ENCODE measurements at regions not wholly inside any gene's neighbourhood (a gene's known extent, or its start where the extent isn't known, plus 50 kb on each side); places are given as distances from the start of the nearest gene placed in this dataset.

- ChIA-PET POLR2A (no interaction called here), CTCF (no interaction called here)
- no peaks in the 10 kb centered on the region for H3K9me3 Mint-ChIP-seq
- intact Hi-C loops (cut with micrococcal nuclease), result no loop called here
- peaks cover 2% of the 10 kb centered on the region for H3K27me3 Mint-ChIP-seq
- H3K27ac Mint-ChIP-seq, result no peak overlapping the region
- H3K4me1 Mint-ChIP-seq (ENCODE audit: low read depth), result no peaks in the 10 kb centered on the region
- no peak overlapping the region for H3K4me3 Mint-ChIP-seq
- no peak for DNase-seq
- no peak for ATAC-seq
- no peaks in the 10 kb centered on the region for H3K36me3 Mint-ChIP-seq (ENCODE audit: low read depth)
- no peak for TF ChIP-seq CTCF (IDR thresholded peaks at IDR 0.05)
Measured at GRCh38 chr3:27779176-27779575, 57.1 kb upstream of the EOMES start.

DNA sequence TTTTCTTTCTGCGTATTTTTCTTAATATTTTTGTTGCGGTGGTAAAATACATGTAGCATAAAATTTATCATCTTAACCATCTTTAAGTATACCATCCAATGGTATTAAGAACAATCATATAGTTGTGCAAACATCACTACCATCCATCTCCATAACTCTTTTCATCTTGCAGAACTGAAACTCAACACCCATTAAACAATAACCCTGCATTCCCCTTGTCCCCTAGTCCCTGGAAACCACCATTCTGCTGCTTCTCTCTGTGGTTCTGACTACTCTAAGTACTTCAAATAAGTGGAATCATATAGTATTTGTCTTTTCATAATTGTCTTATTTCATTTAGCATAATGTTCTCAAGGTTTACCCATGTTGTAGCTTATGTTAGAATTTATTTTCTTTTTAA lies 67.3 kb upstream of the EOMES start:
- no peak overlapping the region for H3K4me3 Mint-ChIP-seq
- ChIA-PET POLR2A (interaction anchor here (1.4 kb wide), 1 partner anchor 16 kb away, joined by 5 read pairs; no protein-coding TSS in a partner anchor), CTCF (no interaction called here)
- TF ChIP-seq CTCF (IDR thresholded peaks at IDR 0.05), result no peak
- intact Hi-C loops (cut with micrococcal nuclease), result no loop called here
- H3K4me1 Mint-ChIP-seq (ENCODE audit: low read depth), result peaks cover 3% of the 10 kb centered on the region
- no peaks in the 10 kb centered on the region for H3K36me3 Mint-ChIP-seq (ENCODE audit: low read depth)
- H3K27ac Mint-ChIP-seq, result no peak overlapping the region
- no peak for DNase-seq
- no peak for ATAC-seq
- H3K27me3 Mint-ChIP-seq, result no peaks in the 10 kb centered on the region
- no peaks in the 10 kb centered on the region for H3K9me3 Mint-ChIP-seq

DNA sequence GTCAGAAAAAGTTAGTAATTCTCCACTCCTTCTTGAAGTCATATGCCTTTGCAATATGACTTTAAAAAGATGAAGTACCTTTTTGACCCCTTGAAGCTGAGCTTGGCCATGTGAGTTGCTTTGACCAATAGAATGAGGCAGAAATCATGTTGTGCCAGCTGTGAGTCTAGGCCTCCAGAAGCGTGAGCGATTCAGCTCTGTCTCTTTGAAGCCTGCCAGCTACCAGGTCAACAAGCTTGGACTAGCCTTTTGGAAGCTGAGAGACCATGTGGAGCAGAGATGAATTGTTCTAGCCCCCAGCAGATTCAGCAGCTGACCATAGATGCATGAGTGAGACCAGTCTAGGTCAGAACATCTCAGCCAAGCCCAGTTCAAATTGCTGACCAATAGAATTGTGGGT lies 69.8 kb upstream of the EOMES start:
- ChIA-PET CTCF (interaction anchor here (0.9 to 1.3 kb wide), 3 partner anchors 35 to 53 kb away, joined by 3 read pairs; no protein-coding TSS in a partner anchor), POLR2A (no interaction called here)
- no peak overlapping the region for H3K4me3 Mint-ChIP-seq
- DNase-seq (no peak), ATAC-seq (no peak)
- intact Hi-C loops (cut with micrococcal nuclease), result no loop called here
- TF ChIP-seq CTCF (IDR thresholded peaks at IDR 0.05), result no peak
- H3K36me3 Mint-ChIP-seq (ENCODE audit: low read depth), result no peaks in the 10 kb centered on the region
- H3K4me1 Mint-ChIP-seq (ENCODE audit: low read depth), result peaks cover 3% of the 10 kb centered on the region
- no peak overlapping the region for H3K27ac Mint-ChIP-seq
- H3K9me3 Mint-ChIP-seq, result no peaks in the 10 kb centered on the region
- H3K27me3 Mint-ChIP-seq, result no peaks in the 10 kb centered on the region

DNA sequence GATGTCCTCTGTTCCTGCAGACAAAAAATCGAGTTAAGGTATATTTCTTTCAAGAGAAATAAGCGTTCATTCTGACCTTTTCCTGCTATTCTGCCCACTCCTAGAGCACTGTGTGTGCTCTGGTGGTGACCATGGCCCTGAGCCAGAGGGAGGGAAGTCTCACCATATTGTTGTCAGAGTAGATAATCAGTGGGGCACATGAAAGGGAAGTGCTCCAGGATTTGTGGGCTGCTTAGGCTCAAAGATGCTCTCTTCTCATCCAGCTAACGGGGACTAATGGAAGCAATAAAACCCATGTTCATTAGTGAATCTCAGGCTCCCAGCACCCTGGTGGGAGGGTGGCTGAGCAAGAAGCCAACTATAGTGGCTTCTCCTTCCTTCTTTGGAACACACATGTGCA lies 70.7 kb upstream of the EOMES start:
- no peaks in the 10 kb centered on the region for H3K27me3 Mint-ChIP-seq
- no peaks in the 10 kb centered on the region for H3K36me3 Mint-ChIP-seq (ENCODE audit: low read depth)
- intact Hi-C loops (cut with micrococcal nuclease), result no loop called here
- H3K4me3 Mint-ChIP-seq, result no peak overlapping the region
- no peak overlapping the region for H3K27ac Mint-ChIP-seq
- ChIA-PET POLR2A (no interaction called here), CTCF (interaction anchor here (1.3 kb wide), 1 partner anchor 36 kb away, joined by 3 read pairs; no protein-coding TSS in a partner anchor)
- DNase-seq (no peak), ATAC-seq (no peak)
- no peak for TF ChIP-seq CTCF (IDR thresholded peaks at IDR 0.05)
- H3K9me3 Mint-ChIP-seq, result no peaks in the 10 kb centered on the region
- peaks cover 3% of the 10 kb centered on the region for H3K4me1 Mint-ChIP-seq (ENCODE audit: low read depth)

- Mint-ChIP-seq H3K27me3 (no peaks in the 10 kb centered on the region), H3K36me3 (ENCODE audit: low read depth) (no peaks in the 10 kb centered on the region), H3K27ac (no peak overlapping the region), H3K4me3 (no peak overlapping the region), H3K9me3 (no peaks in the 10 kb centered on the region), H3K4me1 (ENCODE audit: low read depth) (peaks cover 3% of the 10 kb centered on the region)
- ATAC-seq, result no peak
- DNase-seq, result no peak
- CTCF ChIA-PET, result no interaction called here
- TF ChIP-seq CTCF (IDR thresholded peaks at IDR 0.05), result no peak
- intact Hi-C loops (cut with micrococcal nuclease), result no loop called here
- POLR2A ChIA-PET, result no interaction called here
Measured at GRCh38 chr3:27794211-27794610, 72.1 kb upstream of the EOMES start.
